Liver (tissue), 3 donors: ENCODE measurements at regions not wholly inside any gene's neighbourhood (a gene's known extent, or its start where the extent isn't known, plus 50 kb on each side); places are given as distances from the start of the nearest gene placed in this dataset.

Source experiments
- CTCF ChIP-seq: fragments of 150-350 bp; IDR thresholded peaks from 2 replicates; pipeline ENCODE4 v1.5.1; 2017; ENCODE audit warnings: improper control_type of control experiment, low read depth, low read length; ENCODE audit not compliant: missing input control
- GABPA ChIP-seq, 2 donors: IDR thresholded peaks in 1 of 2; conservative IDR thresholded peaks in 1 of 2; 2 replicates each; pipeline ENCODE4 v1.6.1; 2016; ENCODE audit warnings: antibody characterized with exemption in 2 of 2, mild to moderate bottlenecking in 1 of 2, moderate library complexity in 1 of 2
- donor health status: healthy.
- donor health status: healthy.

- TF ChIP-seq CTCF (no peak), GABPA (IDR thresholded peaks at IDR 0.05 in 1 of 2, conservative IDR thresholded peaks at IDR 0.05 in 1 of 2) (no peak)
Observed at GRCh38 chr12:59121451-59121850, 201.1 kb upstream of the LRIG3 start.
